GM19463 (cell line): ENCODE measurements at regions not wholly inside any gene's neighbourhood (a gene's known extent, or its start where the extent isn't known, plus 50 kb on each side); places are given as distances from the start of the nearest gene placed in this dataset.
A peak's percentile ranks its signal among the peaks of the same experiment; 100 is the strongest.
"Not testable (repeated sequence)": the region's sequence is repeated elsewhere in the genome, so short reads cannot be mapped to it uniquely, and the experiment has no call there.

Experiments
- ATAC-seq: cut with Tn5 transposase; IDR thresholded peaks from one replicate; pipeline ENCODE4 v1.9.1; 2021; ENCODE audit warnings: mild to moderate bottlenecking, moderate library complexity; ENCODE audit not compliant: unreplicated experiment

GRCh38 chr1:94362466-94363058, 55.6 kb upstream of the ABCD3 start:
- ATAC-seq: no peak

GRCh38 chr1:94358630-94359599, 59.3 kb upstream of the ABCD3 start:
- no peak for ATAC-seq

- ATAC-seq: no peak
These were observed 60.5 kb upstream of the ABCD3 start for GRCh38 chr1:94357661-94358060.

GRCh38 chr1:94355485-94355980, 62.7 kb upstream of the ABCD3 start:
- no peak for ATAC-seq

- no peak for ATAC-seq
These were observed 66.7 kb upstream of the ABCD3 start for GRCh38 chr1:94351481-94351880.

- no peak for ATAC-seq
These were observed 67.8 kb upstream of the ABCD3 start for GRCh38 chr1:94350350-94350924.

GRCh38 chr1:94349853-94350252, 68.3 kb upstream of the ABCD3 start:
- no peak for ATAC-seq

GRCh38 chr1:94348386-94348785, 69.8 kb upstream of the ABCD3 start:
- not testable (repeated sequence) for ATAC-seq

- ATAC-seq: no peak
These were observed 73.0 kb upstream of the ABCD3 start for GRCh38 chr1:94345148-94345721.

GRCh38 chr1:94342416-94342815, 75.8 kb upstream of the ABCD3 start:
- ATAC-seq: no peak

GRCh38 chr1:94339206-94339927, 78.8 kb upstream of the ABCD3 start:
- no peak for ATAC-seq

GRCh38 chr1:94336991-94337390, 81.2 kb upstream of the ABCD3 start:
- ATAC-seq: no peak

GRCh38 chr1:94335950-94336349, 82.2 kb upstream of the ABCD3 start:
- ATAC-seq: no peak

- no peak for ATAC-seq
These were observed 82.7 kb upstream of the ABCD3 start for GRCh38 chr1:94335447-94335846.

- ATAC-seq: peak; percentile 34
These were observed 83.4 kb upstream of the ABCD3 start for GRCh38 chr1:94334764-94335163.

- peak; percentile 70 for ATAC-seq
These were observed 85.2 kb upstream of the ABCD3 start for GRCh38 chr1:94332952-94333351.

GRCh38 chr1:94332516-94332915, 85.7 kb upstream of the ABCD3 start:
- no peak for ATAC-seq

GRCh38 chr1:94329986-94330385, 88.2 kb upstream of the ABCD3 start:
- ATAC-seq: no peak

- no peak for ATAC-seq
These were observed 88.9 kb upstream of the ABCD3 start for GRCh38 chr1:94329276-94329675.

GRCh38 chr1:94327001-94327690, 89.8 kb upstream of the ARHGAP29 start:
- no peak for ATAC-seq
